DMS79 treated with DMSO at 0.1 percent for 48 hours (cell line): ENCODE measurements at regions not wholly inside any gene's neighbourhood (a gene's known extent, or its start where the extent isn't known, plus 50 kb on each side); places are given as distances from the start of the nearest gene placed in this dataset.

ENCODE experiments used
- DNase-seq: peaks from one replicate; lab custom pipeline; 2025; lab: John Stamatoyannopoulos, UW

GRCh38 chr6:151701911-151702562, 105.4 kb upstream of the ESR1 start:
- no peak for DNase-seq

DNA sequence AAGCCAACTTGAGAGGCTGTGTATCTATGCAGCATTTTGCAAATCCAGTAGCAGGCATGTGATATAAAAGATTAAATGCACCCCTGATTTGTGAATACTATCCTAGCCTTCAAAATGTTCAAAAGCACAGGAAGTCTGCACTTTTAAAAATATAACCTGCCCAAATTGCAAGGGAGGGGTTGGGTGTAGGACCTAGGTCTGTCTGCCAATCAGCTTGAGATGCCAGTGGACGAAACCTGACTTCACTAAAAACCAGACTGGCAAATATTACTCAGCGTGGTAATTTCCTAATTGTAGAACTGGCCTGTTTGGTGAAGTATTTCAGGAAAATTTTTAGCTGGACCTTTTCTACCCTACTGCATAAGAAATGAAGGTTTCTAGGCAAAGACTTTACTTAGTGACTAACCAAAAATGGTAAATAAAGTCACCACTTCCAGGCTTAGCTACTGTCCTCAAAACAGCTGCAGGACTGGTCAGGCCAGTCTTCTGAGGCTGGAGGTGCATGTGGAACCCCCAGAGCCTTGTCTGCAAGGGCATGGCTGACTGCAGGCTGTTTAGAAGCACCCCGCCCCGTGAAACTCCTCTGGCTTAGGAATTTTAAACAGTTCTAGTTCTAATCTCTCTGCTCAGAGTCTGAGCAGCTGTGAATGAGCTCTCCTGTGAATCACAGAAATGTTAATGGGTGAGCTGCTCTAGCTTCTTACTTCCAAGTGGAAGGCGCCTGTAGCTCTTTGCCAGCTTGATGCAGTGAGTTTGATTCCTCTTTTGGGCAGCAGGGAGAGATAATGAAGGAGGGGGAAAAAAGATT, 104.4 kb upstream of the ESR1 start:
- DNase-seq: no peak

DNA sequence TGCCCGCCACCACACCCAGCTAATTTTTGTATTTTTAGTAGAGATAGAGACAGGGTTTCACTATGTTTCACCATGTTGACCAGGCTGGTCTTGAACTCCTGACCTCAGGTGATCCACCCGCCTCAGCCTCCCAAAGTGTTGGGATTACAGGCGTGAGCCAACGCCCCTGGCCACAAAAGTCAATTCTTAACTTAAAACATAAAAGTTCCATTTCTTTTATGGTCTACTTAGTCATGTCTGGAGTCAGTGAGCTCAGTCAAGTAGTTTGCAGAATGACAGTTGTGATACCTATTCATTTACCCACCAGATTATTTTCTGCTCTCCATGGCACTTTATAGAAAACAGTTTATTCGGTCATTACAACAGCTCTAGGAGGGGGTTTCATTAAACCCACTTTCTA, 103.1 kb upstream of the ESR1 start:
- DNase-seq: no peak

GRCh38 chr6:151705993-151706733, 101.3 kb upstream of the ESR1 start:
- DNase-seq: no peak

DNA sequence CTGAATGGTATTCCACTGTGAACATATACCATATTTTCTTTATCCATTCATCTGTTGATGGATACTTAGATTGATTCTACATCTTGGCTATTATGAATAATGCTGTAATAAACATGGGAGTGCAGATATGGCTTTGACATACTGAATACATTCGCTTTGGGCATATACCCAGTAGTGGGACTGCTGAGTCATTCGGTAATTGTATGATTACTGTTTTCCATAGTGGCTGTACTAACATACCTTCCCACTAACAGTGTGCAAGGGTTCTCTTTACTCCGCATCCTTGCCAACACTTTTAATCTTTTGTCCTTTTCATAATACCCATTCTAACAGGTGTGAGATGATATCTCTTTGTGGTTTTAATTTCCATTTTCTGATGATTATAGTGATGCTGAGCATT, 98.2 kb upstream of the ESR1 start:
- no peak for DNase-seq

- no peak for DNase-seq
Measured at GRCh38 chr6:151716526-151716932, 91.0 kb upstream of the ESR1 start.

- no peak for DNase-seq
Measured at GRCh38 chr6:151719070-151719469, 88.4 kb upstream of the ESR1 start.

DNA sequence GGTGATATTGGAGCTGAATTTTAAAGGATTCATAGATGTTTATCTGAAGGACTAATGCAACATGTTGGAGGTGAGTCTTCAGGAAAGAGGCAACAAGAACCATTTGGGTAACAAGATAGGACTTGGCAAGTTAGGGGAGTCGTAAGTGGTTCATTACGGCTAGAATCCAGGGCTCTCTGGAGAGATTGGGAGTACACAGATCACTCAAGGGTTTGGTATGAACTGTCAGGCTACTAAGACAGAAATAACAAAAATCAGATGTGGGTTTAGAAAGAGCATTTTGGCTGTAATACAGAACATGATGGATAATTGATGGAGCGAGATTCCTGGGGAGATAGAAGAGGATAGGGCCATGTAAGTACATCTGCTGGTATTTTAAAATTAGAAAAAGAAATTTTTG, 86.3 kb upstream of the ESR1 start:
- DNase-seq: no peak

DNA sequence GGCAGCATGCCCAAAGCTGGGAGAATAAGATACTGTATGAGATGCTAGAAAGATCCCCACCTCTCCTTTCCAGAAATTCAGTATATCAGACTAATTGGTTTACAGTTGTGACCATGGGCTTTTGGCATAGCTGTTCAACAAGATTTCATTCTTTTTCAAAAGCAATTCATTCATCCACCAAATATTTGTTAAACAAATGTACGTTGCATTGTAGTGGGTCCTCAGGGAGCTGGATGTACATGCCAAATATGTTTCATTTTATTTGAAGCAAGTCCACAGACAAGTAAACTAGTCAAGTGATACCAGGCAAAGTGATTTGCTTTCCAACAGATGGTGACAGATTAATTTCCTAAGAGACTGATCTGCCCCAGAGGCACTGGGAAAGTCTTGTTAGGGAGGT, 85.8 kb upstream of the ESR1 start:
- DNase-seq: no peak

DNA sequence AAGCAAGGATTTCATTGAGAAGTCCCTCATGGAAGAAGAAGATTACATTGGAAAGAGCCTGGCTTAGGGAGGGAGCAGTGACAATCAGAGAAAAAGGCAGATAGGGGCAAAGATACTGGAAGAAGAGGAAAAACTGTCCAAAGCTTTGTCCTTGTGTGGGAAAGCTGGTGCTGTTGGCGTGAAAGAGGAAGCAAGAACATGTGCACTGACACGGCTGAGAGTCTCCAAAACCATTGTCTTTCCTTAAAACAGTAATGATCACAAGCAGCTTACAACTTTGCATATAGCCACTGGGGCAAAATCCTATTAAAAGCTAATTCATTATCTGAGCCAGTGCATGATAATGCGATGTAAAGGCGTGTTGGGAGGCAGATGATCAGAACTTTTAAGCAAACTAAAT, 85.1 kb upstream of the ESR1 start:
- DNase-seq: no peak

GRCh38 chr6:151723152-151723551, 84.3 kb upstream of the ESR1 start:
- no peak for DNase-seq

- DNase-seq: no peak
Measured at GRCh38 chr6:151729829-151730495, 77.5 kb upstream of the ESR1 start.

- no peak for DNase-seq
Measured at GRCh38 chr6:151730496-151730870, 77.0 kb upstream of the ESR1 start.

- no peak for DNase-seq
Measured at GRCh38 chr6:151731313-151731712, 76.2 kb upstream of the ESR1 start.

- no peak for DNase-seq
Measured at GRCh38 chr6:151733680-151734320, 73.7 kb upstream of the ESR1 start.

- no peak for DNase-seq
Measured at GRCh38 chr6:151738267-151738666, 69.2 kb upstream of the ESR1 start.

GRCh38 chr6:151738960-151739359, 68.5 kb upstream of the ESR1 start:
- DNase-seq: no peak

- no peak for DNase-seq
Measured at GRCh38 chr6:151740820-151741219, 66.7 kb upstream of the ESR1 start.

GRCh38 chr6:151747896-151748295, 59.6 kb upstream of the ESR1 start:
- DNase-seq: no peak

- DNase-seq: no peak
Measured at GRCh38 chr6:151749341-151749740, 58.1 kb upstream of the ESR1 start.

DNA sequence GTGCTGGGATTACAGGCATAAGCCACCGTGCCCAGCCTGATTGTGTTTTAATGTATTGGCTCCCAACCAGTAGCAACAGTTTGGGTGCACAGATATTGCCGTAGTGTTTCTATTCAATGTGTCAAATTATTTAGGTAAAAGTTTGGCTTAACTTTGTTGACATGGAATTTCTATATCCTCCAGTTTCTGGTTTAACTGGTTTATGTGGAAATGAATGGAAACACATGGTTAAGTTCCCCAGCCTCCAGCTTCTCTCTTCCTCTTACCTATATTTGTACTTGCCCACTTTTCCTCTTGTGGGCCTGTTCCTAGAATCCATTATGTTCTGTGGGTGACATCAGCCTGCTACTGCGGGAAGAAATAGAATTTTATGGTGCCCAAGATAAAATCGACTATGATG, 53.9 kb upstream of the ESR1 start:
- DNase-seq: no peak

DNA sequence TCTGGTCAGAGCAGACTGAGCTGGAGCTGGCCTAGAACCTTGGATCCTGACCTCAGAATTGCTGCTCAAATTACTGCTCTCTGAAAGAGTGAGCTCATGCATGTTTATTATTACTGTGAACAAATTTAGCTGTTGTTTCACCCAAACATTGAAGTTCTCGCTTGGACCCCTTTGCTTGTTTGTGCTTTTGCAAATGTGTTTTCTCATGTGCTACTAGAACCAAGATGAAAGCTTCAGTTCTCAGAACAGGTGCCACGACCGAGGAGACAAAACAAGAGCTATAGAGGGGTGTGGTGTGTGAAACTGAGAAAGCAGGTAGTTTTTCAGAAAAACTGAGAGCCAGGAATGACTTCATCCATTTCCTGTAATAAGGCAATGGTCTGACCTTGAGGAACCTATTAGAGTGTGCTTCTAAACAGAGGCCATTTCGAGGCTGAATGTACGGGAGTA, 50.0 kb upstream of the ESR1 start:
- DNase-seq: no peak
